HT-29 (cell line): ENCODE measurements at regions not wholly inside any gene's neighbourhood (a gene's known extent, or its start where the extent isn't known, plus 50 kb on each side); places are given as distances from the start of the nearest gene placed in this dataset.

ENCODE experiments used
- DNase-seq: peaks from one replicate; pipeline ENCODE4 v3.0.0-alpha.2; 2015; ENCODE audit warnings: low spot score

DNA sequence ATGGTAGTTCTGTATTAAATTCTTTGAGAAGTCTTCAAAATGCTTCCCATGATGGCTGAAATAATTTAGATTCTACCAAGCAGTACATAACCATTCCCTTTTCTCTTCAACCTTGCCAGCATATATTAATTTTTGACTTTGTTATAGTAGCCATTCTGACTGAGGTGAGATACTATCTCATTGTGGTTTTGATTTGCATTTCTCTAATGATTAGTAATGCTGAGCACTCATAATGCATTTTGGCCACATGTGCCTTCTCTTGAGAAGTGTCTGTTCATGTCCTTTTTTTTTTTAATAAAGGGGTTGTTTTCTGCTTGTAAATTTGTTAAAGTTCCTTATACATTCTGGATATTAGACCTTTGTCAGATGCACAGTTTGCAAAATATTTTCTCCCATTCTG lies 173.9 kb downstream of the CALCRL start:
- no peak for DNase-seq

DNA sequence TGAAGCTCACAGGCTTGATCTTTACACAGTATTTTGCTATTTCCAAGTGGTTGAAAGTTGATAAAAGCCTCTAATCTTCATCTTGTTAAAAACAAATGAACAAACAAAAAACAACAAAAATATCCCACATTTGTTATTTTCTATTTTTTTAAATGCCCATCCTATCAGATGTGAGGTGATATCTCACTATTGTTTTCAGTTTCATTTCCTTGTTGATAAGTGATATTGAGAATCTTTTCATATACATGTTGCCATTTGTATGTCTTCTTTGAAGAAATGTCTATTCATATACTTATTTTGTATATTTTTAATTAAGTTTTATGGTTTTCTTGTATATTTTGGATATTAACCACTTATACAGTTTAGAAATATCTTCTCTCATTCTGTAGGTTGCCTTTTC lies 175.8 kb downstream of the CALCRL start:
- DNase-seq: no peak

DNA sequence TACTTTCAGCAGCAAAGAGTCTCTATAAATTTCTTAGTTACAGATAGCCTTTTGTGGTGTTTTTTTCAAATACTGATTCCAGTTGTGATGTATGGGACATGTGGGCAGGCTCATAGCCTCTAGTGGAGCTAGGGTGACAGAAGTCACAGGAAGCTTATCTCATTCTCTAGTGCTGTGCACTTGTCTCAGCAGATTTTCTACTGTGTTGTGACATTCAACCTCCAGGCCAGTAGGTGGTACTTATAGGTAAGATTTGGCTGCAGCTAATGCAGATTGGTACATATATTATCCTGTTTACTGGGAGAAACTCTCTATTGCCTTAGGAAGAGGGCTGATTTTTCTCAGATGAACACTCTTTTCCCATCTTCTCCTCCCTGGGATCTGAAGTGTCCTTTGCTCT lies 176.2 kb downstream of the CALCRL start:
- no peak for DNase-seq

DNA sequence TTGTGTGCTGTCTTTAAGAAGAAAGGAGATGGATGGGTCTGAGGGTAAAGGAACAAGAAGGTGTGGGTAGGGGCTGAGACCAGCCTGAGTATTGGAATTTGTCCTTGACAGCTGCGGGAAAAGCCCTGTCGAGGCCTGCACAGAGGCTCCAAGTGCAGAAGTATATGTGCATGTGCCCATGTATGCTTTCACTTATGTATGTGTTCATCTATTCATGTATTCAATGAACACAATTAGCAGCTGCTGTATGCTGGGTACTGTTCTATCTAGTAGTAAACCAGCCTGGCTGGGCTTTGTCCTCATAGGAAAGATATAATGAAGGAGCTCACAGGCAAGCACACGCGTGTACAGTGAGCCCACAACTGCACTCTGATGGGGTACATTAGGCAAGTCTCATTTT lies 181.4 kb downstream of the CALCRL start:
- no peak for DNase-seq

DNA sequence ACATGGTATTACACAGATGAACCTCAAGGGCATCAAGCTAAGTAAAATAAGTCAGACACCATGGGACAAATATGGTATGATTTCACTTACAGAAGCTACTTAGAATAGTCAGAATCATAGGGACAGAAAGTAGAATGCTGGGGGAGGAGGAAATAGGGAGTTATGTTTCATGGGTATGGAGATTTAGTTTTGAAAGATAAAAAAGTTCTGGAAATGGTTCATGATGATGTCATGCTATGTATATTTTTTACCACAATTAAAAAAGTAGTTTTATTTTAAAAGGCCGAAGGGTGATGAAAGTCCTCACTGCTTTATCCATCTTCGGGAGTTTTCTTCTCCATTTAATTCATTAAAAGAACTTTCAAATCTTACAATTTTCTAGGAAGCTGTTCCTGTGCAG lies 181.9 kb downstream of the CALCRL start:
- DNase-seq: no peak

DNA sequence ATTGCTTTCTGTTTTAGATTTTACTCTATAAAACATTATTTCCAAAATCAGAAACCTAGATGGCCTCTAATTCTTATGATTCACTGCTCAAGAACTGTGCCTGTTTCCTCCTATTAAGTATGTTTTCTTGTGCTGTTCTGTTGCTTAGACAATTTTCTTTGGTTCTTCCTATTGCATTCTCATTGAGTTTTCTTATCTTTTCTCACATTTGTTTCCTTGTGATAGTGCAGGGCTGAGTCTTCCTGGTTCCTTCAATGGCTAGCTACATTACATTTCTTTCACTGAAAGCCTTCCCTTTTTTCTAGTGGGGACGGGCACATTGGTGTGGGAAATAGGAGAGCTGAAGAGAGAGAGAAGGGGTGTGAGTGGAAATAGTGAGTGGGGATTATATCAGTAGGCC lies 183.4 kb downstream of the CALCRL start:
- DNase-seq: no peak

DNA sequence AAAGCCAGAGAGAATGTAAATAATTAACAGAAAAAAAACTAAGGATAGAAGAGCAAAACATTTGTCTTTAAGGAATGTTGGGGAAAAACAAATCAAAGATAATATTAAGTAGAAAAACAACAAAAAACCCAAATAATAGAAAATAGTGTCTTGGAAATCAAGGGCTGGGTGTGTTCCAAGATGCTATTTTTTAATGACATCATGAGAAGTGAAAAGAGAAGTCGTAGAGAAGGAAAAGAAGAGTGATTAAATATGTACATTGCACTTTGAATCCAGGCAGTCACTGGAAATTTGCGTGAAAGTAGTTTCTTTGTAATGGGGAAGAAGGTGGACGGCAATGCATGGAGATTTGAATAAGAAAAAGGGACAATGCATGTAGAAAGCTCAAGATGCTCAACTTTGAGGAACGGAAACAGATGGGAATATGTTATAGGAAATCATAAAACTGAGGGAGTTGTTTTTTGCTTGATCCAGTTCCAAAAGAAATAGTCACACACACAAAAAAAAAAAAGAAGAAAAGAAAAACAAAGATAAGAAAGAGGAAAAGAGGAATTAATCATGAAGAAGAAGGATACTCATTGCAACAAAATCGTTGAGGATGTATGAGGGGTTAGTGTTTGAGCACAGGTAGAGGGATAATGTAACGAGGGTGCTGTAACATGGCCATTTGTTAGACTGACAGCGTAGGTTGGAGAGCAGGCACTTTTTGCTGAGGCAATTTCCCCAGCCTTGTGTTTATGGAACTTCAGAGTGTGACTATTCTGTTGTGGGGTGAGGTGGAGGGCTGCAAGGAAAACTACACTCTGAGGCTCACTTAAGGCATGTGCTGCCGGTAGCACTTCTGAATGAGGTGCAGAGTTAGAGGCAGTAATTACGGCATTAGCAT lies 184.1 kb downstream of the CALCRL start:
- DNase-seq: no peak

DNA sequence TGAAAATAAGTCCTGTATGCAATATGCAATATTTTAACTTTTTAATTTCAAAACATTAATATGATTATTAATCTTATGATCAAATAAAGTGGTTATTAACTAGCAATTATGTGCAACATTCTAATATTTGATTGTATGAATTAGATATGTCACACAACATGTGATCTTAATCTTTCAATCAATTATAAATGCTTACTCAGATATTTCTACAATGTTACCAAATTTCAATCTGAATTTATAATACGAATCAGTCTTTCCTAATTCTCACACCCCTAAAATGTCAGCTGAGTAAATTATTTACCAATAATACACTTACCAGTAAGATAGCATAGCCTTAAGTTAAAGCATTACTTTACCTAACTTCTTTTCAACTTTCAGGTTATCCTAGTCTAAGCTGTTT lies 186.3 kb downstream of the CALCRL start:
- DNase-seq: no peak

DNA sequence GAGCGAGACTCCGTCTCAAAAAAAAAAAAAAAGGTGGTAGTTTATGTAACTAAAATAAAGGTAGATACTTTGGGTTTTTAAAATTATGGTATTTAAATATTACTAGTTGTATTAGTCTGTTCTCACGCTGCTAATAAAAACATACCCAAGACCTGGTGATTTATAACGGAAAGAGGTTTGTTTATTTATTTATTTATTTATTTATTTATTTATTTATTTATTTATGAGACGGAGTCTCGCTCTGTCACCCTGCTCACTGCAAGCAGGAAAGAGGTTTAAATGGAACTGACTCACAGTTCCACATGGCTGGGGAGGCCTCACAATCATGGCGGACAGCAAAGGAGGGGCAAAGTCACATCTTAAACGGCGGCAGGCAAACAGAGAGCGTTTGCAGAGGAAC lies 196.0 kb downstream of the CALCRL start:
- DNase-seq: no peak

DNA sequence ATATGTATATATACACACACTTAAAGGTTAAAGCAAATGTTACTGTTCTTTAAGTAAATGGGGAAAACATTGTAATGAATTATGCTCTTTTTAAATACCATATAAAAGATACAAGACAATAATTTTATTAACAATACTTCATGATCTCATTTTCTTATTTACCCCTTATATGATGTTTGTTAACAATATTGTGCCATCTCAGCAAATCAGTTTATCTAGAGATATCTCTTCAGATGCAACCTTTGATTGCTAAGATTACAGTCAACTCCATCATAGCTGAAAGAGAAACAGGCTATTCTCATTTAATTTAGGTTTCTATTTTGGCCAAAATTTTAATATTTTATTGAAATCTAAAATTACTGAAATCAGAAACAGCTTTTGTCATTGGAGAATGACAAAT lies 197.9 kb downstream of the CALCRL start:
- no peak for DNase-seq

DNA sequence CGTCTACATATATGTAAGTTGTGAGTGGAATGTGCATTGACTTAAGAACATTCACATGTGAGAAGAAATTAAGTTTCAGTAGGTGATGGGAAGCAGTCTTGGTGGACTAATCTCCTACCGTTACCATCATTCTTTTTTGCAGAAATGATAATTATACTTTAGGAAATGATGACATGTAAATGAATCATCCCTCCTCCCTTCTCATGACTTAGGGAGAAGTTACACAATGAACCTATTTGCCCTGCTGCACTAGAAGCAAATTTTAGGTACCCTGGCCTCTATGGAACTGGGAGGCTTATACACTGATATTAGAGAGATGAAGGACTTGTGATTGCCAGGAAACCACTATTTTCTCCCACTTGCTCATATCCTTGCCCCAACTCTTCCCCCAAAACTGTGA lies 214.2 kb downstream of the CALCRL start:
- no peak for DNase-seq

DNA sequence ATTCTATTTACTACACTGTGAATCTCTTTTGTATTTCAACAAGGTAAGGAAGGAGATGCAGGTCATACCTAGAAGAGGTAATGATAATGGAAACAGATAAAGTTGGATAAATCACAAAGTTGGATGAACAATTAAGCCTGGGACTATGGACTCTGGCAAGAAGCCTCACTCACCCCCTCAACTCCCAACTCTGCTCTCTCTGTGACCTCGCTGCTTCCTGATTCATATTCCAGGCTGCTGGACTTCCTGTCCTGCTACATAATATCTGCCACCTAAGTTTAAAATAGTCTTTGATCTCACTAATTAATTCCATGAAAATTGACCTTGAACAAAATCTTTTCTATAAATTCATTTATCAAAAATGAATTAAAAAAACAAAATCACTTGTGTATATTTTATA lies 215.3 kb downstream of the CALCRL start:
- DNase-seq: no peak

DNA sequence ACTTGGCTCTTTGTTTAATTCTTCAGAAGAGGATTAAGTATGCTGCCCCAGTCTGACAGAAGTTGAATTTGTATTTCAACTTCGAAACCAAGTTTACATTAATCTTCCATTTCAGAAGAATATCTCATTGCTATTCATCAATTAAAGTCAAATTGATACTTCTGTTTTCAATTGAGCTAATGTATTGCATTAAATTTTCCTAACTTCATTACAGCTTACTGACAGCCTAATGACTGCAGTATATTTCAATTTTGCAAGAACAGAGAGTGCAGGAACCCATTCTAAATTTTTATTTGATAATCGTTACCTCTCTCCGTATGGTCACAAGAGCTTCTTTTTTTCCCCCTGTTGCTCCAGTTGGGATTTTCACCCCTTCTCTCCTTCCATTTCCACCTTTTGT lies 218.0 kb downstream of the CALCRL start:
- DNase-seq: no peak

DNA sequence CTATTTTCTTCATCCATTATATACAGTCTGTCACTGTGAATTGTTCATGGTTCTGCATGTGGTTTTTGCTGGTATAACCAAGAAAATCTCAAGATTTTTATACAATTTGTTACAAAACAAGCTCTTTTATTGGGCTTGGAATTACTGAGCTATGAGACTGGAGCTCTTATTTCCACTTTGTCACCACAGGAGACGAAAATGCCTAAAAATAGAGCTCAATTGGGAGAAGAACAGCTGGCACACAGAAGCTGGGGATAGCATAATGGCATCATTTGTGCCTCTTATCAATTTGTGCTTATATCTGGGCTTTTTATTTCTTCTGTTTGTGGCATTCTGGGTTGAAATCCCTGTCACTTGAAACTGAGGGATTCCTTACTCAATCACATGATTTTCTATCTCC lies 219.1 kb downstream of the CALCRL start:
- DNase-seq: no peak

DNA sequence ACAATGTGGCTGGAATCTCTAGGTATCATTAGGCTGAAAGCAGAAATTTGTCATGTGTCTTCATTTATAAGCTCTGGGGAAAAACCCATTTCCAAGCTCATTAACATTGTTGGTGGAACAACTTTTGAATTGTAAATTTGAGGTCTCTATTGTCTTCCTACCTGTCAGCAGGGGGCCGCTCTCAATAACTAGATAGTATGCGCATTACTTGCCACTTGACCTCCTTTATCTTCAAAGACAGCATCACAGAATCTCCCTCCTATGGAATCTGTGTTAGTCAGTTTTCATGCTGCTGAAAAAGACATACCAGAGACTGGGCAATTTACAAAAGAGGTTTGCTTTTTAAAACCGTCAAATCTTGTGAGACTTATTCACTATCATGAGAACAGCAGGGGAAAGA lies 223.1 kb downstream of the CALCRL start:
- DNase-seq: no peak

DNA sequence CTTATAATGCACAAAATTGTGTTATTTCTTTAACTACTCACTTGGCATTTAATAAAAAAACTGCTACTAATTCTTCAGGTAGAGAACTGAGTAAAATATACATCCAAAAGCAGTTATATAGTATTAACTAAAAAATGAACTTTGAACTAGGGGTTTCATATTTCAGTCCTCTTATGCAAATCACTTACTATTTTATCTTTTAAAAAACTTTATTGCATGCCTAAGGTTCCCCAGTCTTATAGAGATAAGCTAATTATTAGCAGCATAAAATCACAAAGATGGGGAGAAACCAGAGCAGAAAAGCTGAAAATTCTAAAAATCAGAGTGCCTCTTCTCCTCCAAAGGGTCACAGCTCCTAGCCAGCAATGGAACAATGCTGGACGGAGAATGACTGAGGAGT lies 228.0 kb downstream of the CALCRL start:
- DNase-seq: no peak

DNA sequence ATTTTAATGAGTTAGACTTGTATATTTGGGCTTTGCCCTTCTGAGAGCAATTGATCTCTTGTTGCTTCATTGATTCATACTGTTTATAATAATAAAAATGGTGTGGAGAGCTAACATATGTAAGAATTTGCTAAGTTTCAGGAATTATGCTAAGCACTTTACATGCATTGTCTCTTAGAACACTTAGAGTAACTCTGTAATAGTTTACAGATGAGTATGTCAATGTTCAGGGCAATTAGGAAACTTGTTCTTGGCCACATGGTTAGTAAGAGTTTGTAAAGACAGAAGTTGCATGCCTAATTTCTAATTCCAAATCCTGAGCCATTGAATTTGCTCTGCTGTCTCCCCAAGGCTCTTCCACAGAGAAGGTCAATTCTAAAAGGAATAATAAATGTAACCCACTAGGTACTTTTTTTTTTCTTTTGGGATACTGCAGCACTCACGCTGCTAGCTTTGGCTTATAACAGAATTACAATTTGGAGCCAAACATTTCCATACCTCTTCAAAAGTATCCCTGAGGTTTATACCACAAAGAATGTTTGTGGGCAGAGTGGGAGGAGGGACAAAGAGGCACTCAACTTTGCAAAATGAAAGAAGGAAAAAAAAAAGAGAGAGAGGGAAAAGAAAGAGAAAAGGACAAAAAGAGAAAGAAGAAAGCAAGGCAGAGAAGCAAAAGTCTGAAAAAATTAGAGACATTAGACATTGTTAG lies 232.4 kb downstream of the CALCRL start:
- DNase-seq: no peak

DNA sequence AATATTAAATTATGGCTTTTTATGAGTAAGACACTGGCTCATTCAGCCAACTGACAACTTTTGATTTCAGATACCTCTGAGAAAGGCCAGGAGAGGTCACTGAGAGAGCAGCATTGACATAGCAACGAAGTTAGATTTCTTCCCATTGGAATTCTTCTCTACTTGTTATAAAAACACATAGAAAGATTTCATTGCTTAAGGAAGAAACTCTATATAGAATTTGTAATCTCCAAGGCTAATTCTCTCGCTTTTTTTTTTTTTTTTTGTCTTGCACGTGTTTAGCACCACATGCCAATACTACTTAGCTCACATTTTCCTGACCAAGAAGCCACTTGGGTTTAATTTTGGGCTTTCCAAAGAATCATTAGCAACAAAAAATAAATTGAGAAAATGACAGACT lies 233.7 kb downstream of the CALCRL start:
- no peak for DNase-seq

DNA sequence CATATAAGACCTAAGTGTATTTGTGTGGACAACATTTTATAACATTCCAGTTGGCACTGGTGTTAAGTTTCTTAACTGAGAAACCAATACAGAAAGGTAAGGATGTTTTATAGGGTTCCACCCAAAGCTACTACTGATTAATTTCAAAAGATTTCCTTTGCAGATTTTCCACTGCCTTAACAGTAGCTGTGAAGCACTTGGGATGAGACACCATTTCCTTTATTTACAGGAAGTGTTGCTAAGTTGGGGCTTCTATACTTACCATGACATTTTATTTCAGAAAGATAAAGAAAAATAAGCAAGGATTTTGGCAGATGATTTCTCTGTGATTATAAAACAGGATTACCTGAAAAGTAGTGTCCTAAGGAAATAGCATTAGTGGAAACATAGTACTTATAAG lies 234.3 kb downstream of the CALCRL start:
- no peak for DNase-seq

DNA sequence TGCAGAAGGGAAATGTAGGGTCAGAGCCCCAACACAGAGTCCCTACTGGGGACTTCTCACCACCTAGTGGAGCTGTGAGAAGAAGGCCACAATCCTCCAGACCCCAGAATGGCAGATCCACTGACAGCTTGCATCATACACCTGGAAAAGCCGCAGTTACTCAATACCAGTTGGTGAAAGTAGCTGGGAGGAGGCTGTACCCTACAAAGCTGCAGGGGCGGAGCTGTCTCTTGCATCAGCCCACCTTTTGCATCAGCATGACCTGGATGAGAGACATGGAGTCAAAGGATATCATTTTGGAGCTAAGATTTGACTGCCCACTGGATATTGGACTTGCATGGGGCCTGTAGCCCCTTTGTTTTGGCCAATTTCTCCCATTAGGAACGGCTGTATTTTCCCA lies 237.3 kb downstream of the CALCRL start:
- no peak for DNase-seq

DNA sequence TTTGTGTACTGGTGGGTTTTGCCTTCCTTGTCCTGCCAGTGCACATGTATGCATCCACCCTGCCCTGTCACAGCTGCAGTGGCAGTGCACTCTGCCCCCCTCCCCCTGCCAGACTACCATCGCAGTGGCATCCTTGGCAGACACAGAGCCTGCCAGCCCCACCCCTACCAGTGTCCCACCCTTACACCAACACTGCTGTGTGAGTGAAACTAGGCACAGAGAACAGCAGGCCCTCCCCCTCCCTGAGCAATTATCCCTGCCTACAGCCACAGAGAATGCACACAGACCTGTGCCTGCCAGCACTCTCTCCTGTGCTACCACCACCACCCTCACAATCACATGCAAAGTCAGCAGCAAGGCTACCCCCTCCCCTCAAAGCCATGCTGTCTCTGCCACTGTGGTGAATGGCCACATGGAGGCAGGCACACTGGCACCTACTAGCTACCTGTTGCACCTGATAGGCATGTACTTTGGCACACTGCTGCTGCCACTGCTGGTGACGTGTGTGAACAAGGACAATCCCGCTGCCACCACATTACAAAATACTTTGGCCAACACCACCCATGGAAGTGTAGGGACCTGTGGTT lies 239.8 kb downstream of the CALCRL start:
- DNase-seq: no peak

DNA sequence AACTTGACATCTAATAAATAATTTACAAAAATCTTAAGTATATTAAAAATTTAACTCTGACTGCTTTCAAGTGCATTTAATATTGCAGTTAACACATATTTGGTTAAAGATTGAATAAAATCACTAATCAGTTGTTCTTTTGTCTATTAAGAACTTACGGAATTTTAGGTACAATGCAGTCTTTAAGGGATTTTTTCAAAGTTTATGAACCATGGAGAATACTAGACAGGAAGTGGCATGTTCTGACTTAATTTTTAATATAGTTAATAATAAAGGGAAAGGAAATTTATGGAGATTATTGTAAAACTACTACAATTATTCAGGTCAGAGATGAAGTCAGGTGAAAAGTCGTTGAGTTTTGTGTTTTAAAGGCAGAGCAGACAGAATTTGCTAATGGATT lies 240.9 kb downstream of the CALCRL start:
- DNase-seq: no peak

DNA sequence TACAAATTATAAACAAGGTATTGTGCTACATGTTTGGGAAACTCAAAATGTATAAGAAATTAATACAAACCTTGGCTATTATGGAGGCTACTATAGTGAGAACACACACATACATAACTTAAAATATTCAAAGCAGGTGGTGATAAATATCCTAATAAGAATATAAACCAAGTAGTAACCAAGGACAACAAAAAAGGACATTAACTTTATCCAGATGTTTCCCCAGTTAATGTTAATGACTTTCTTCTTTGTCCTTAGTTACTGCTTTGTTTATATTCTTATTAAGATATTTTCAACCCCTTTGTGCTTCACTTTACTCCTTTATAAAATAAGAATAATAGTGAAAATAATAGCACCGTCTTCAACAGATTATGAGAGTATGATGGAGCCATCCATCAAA lies 241.6 kb downstream of the CALCRL start:
- no peak for DNase-seq
